Breast epithelium (tissue), 4 donors: ENCODE measurements at regions not wholly inside any gene's neighbourhood (a gene's known extent, or its start where the extent isn't known, plus 50 kb on each side); places are given as distances from the start of the nearest gene placed in this dataset.
"Not testable (repeated sequence)": the region's sequence is repeated elsewhere in the genome, so short reads cannot be mapped to it uniquely, and the experiment has no call there.

Experiments used
- DNase-seq, 2 donors: peaks; one replicate each; pipeline ENCODE4 v3.0.0-alpha.2; 2019; ENCODE audit warnings: low spot score in 2 of 2
- H3K27ac ChIP-seq, 2 donors: fragments of 200-600 bp; sonication (generic) in 1 of 2; one replicate each; pipeline ENCODE4 v1.5.1; 2016 to 2019; ENCODE audit warnings: mild to moderate bottlenecking in 1 of 2
- H3K27me3 ChIP-seq, 2 donors: fragments of 200-600 bp; sonication (generic) in 1 of 2; one replicate each; pipeline versions ENCODE4 v1.5.1 to v1.6.0; 2017 to 2019; ENCODE audit warnings: control low read depth in 1 of 2, mild to moderate bottlenecking in 1 of 2
- H3K36me3 ChIP-seq: fragments of 200-600 bp; one replicate; pipeline ENCODE4 v1.5.1; 2019
- H3K4me1 ChIP-seq, 2 donors: fragments of 200-600 bp; sonication (generic); one replicate each; pipeline ENCODE4 v1.5.1; 2016 to 2019; ENCODE audit warnings: control low read depth in 1 of 2
- H3K4me3 ChIP-seq, 3 donors: fragments of 200-600 bp; sonication (generic); 1 replicate in 2 of 3; 2 replicates in 1 of 3; pipeline ENCODE4 v1.5.1; 2016 to 2019; ENCODE audit warnings: mild to moderate bottlenecking in 3 of 3, moderate library complexity in 2 of 3
- H3K9me3 ChIP-seq, 2 donors: fragments of 200-600 bp; sonication (generic) in 1 of 2; one replicate each; pipeline ENCODE4 v1.5.1; 2016 to 2019; ENCODE audit warnings: control low read depth in 1 of 2
- CTCF ChIP-seq, 3 donors: fragments of 450-650 bp; IDR thresholded peaks; one replicate each; pipeline ENCODE4 v1.5.1; 2016 to 2017; ENCODE audit warnings: antibody characterized with exemption in 3 of 3, mild to moderate bottlenecking in 3 of 3, moderate library complexity in 3 of 3
- POLR2A ChIP-seq: fragments of 450-650 bp; IDR thresholded peaks from one replicate; pipeline ENCODE4 v1.6.1; 2016; ENCODE audit warnings: antibody characterized with exemption, mild to moderate bottlenecking, moderate library complexity
- POLR2AphosphoS5 ChIP-seq, 3 donors: sonication (generic); formaldehyde crosslinking; IDR thresholded peaks; one replicate each; pipeline ENCODE4 v1.6.1; 2017; ENCODE audit warnings: antibody characterized with exemption in 3 of 3
- intact Hi-C: fragments of 100-400 bp; cut with DNase I; formaldehyde crosslinking; loops from one replicate; pipeline ENCODE4 v1.15.1; 2023; ENCODE audit warnings: low total_unique reads

- Histone ChIP-seq H3K9me3 (no peaks in the 10 kb centered on the region), H3K4me1 (no peaks in the 10 kb centered on the region), H3K4me3 (no peak overlapping the region), H3K36me3 (no peaks in the 10 kb centered on the region), H3K27ac (no peak overlapping the region), H3K27me3 (no peaks in the 10 kb centered on the region)
- DNase-seq, result no peak
- intact Hi-C loops, result no loop called here
- TF ChIP-seq POLR2A, result no peak
- no peak for TF ChIP-seq CTCF (IDR thresholded peaks at IDR 0.05)
Observed at GRCh38 chr1:196147530-196147929, 460.7 kb downstream of the KCNT2 start.

DNA sequence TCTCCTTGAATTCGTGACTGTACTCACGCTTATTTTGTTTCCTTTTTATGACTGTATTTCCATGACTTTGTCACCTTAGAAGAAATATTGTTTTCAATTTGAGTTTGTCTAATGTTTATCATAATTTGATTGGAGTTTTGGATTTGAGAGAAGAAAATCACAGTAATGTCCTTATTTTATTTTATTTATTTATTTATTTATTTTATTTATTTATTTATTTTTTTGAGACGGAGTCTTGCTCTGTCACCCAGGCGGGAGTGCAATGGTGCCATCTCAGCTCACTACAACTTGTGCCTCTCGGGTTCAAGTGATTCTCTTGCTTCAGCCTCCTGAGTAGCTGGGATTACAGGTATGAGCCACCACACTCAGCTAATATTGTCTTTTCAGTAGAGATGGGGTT is 463.1 kb downstream of the KCNT2 start:
- H3K36me3 ChIP-seq, DNase-seq, H3K4me1 ChIP-seq, H3K9me3 ChIP-seq, H3K4me3 ChIP-seq, H3K27ac ChIP-seq, H3K27me3 ChIP-seq, intact Hi-C loops: not testable (repeated sequence)

- no peaks in the 10 kb centered on the region for H3K4me1 ChIP-seq
- H3K27ac ChIP-seq, result no peak overlapping the region
- no peaks in the 10 kb centered on the region for H3K27me3 ChIP-seq
- H3K36me3 ChIP-seq, result no peaks in the 10 kb centered on the region
- H3K4me3 ChIP-seq, result no peak overlapping the region
- DNase-seq, result no peak
- intact Hi-C loops, result no loop called here
- TF ChIP-seq POLR2AphosphoS5 (IDR thresholded peaks at IDR 0.05) (no peak), POLR2A (no peak), CTCF (IDR thresholded peaks at IDR 0.05) (no peak)
- no peaks in the 10 kb centered on the region for H3K9me3 ChIP-seq
Observed at GRCh38 chr1:196144588-196144987, 463.7 kb downstream of the KCNT2 start.

DNA sequence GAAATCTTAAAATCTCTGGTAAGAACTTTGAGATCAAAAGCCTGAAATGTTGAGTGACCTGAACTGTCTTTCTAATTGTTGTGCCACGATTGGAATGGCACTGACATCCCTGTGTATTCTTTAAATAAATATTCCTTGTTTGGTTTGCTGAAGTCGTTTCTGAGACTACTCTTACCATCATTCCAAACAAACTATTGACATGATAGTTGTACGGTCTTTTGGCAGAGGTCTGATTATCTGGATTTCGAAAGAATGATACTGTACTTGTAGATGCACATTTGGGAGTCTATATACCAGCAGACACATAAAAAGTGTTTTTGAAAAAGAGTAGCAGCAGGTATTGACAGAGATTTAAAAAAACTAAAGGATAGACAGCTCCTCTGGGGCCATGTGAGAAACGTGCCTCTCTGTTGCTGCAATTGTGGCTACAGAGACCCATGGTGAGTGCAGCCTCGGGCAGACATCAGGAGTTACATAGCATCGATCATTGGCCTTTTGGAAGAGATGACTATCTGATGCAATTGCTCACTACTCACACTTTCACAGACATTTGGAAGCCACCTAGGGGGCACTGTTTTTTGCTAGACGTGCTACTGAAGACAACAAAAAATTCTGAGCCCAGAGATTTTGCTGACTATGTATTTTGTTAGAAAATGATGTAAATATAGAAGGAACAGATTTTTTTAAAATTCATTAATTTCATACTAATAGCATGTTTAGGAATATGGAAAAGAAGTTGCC is 464.5 kb downstream of the KCNT2 start:
- Histone ChIP-seq H3K27me3 (no peaks in the 10 kb centered on the region), H3K27ac (no peak overlapping the region), H3K4me1 (no peaks in the 10 kb centered on the region), H3K9me3 (no peaks in the 10 kb centered on the region), H3K4me3 (no peak overlapping the region), H3K36me3 (no peaks in the 10 kb centered on the region)
- no peak for DNase-seq
- no peak for TF ChIP-seq POLR2A
- no peak for TF ChIP-seq CTCF (IDR thresholded peaks at IDR 0.05)
- no peak for TF ChIP-seq POLR2AphosphoS5 (IDR thresholded peaks at IDR 0.05)
- intact Hi-C loops, result no loop called here

GRCh38 chr1:196142111-196142640 is 466.1 kb downstream of the KCNT2 start:
- no peaks in the 10 kb centered on the region for H3K9me3 ChIP-seq
- H3K36me3 ChIP-seq, result no peaks in the 10 kb centered on the region
- TF ChIP-seq POLR2AphosphoS5 (IDR thresholded peaks at IDR 0.05) (no peak), CTCF (IDR thresholded peaks at IDR 0.05) (no peak), POLR2A (no peak)
- intact Hi-C loops, result no loop called here
- no peak for DNase-seq
- no peaks in the 10 kb centered on the region for H3K4me1 ChIP-seq
- H3K4me3 ChIP-seq, result no peak overlapping the region
- H3K27ac ChIP-seq, result peak overlapping the region in 1 of 2 donors; percentile 36
- no peaks in the 10 kb centered on the region for H3K27me3 ChIP-seq
